Spleen (tissue), 7 donors: ENCODE measurements at regions not wholly inside any gene's neighbourhood (a gene's known extent, or its start where the extent isn't known, plus 50 kb on each side); places are given as distances from the start of the nearest gene placed in this dataset.

Source experiments
- POLR2A ChIP-seq, 3 donors: fragments of 450-650 bp; IDR thresholded peaks; one replicate each; pipeline ENCODE4 v1.5.1; 2017; ENCODE audit warnings: antibody characterized with exemption in 3 of 3, mild to moderate bottlenecking in 1 of 3
- POLR2AphosphoS5 ChIP-seq, 3 donors: sonication (generic); formaldehyde crosslinking; IDR thresholded peaks; one replicate each; pipeline ENCODE4 v1.5.1; 2017; ENCODE audit warnings: antibody characterized with exemption in 3 of 3
- TF ChIP-seq, protein P1 (sequence below), 11 experiments: fragments of 200-600 bp in 7 of 11; fragments of 450-650 bp in 4 of 11; sonication (generic) in 4 of 11; IDR thresholded peaks in 8 of 11; conservative IDR thresholded peaks in 3 of 11; 1 replicate in 7 of 11; 2 replicates in 4 of 11; pipeline versions ENCODE4 v1.4.0 to v1.8.0; 2016 to 2021; ENCODE audit warnings: antibody characterized with exemption in 11 of 11, inconsistent platforms in 4 of 11, mild to moderate bottlenecking in 1 of 11
- donor health status: DM: no; HTN: no; CAD: no; lungs with moderate emphysema.
- donor health status: DM: no; HTN: no; CAD: no.
- donor health status: DM: no; HTN: no; CAD: no.

DNA sequence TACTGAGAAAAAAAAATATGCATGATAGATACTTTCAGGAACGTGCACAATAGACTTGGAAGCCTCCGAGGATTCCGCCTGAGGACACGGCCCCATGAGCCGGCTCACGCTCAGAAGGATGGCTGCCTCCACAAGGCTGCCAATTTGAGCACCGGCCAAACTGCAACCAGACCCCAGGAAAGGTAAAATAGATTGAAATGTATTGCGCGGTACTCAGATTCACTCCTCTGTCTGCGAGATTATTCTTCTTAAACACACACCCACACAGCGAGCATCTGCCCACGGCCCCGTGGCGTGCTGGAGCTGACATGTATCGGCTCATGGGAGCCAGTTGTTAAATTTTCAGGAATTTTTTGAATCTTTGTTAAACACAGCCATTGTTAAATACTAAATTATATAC lies 653.2 kb upstream of the MKI67 start:
- TF ChIP-seq, protein P1, sequence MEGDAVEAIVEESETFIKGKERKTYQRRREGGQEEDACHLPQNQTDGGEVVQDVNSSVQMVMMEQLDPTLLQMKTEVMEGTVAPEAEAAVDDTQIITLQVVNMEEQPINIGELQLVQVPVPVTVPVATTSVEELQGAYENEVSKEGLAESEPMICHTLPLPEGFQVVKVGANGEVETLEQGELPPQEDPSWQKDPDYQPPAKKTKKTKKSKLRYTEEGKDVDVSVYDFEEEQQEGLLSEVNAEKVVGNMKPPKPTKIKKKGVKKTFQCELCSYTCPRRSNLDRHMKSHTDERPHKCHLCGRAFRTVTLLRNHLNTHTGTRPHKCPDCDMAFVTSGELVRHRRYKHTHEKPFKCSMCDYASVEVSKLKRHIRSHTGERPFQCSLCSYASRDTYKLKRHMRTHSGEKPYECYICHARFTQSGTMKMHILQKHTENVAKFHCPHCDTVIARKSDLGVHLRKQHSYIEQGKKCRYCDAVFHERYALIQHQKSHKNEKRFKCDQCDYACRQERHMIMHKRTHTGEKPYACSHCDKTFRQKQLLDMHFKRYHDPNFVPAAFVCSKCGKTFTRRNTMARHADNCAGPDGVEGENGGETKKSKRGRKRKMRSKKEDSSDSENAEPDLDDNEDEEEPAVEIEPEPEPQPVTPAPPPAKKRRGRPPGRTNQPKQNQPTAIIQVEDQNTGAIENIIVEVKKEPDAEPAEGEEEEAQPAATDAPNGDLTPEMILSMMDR (IDR thresholded peaks at IDR 0.05 in 8 of 11, conservative IDR thresholded peaks at IDR 0.05 in 3 of 11): no peak
- no peak for TF ChIP-seq POLR2A (IDR thresholded peaks at IDR 0.05)
- TF ChIP-seq POLR2AphosphoS5 (IDR thresholded peaks at IDR 0.05): no peak
